Stomach (tissue), 8 donors: ENCODE measurements at regions not wholly inside any gene's neighbourhood (a gene's known extent, or its start where the extent isn't known, plus 50 kb on each side); places are given as distances from the start of the nearest gene placed in this dataset.

ENCODE experiments used
- DNase-seq, 2 donors: peaks; one replicate each; pipeline versions ENCODE4 v3.0.0 to v3.0.0-alpha.2; 2013 to 2019
- H3K27ac ChIP-seq, 5 donors: fragments of 200-600 bp in 4 of 5; sonication (generic) in 4 of 5; one replicate each; pipeline ENCODE4 v1.5.1; 2013 to 2019; ENCODE audit warnings: mild to moderate bottlenecking in 1 of 5, moderate library complexity in 1 of 5
- H3K27me3 ChIP-seq, 3 donors: fragments of 200-600 bp; sonication (generic); one replicate each; pipeline ENCODE4 v1.5.1; 2017 to 2019; ENCODE audit warnings: mixed run types in 1 of 3
- H3K36me3 ChIP-seq, 4 donors: fragments of 200-600 bp; sonication (generic); 1 replicate in 3 of 4; 2 replicates in 1 of 4; pipeline ENCODE4 v1.5.1; 2016 to 2019
- H3K4me1 ChIP-seq, 4 donors: fragments of 200-600 bp; sonication (generic); one replicate each; pipeline ENCODE4 v1.5.1; 2016 to 2019
- H3K4me3 ChIP-seq, 4 donors: fragments of 200-600 bp; sonication (generic) in 3 of 4; one replicate each; pipeline ENCODE4 v1.5.1; 2016 to 2019; ENCODE audit warnings: mild to moderate bottlenecking in 1 of 4
- H3K9me3 ChIP-seq, 4 donors: fragments of 200-600 bp; sonication (generic); one replicate each; pipeline ENCODE4 v1.5.1; 2016 to 2019
- EP300 ChIP-seq: sonication (generic); formaldehyde crosslinking; IDR thresholded peaks from one replicate; pipeline ENCODE4 v1.6.1; 2017; ENCODE audit warnings: antibody characterized with exemption
- POLR2A ChIP-seq, 4 donors: fragments of 450-650 bp; IDR thresholded peaks; one replicate each; pipeline ENCODE4 v1.6.1; 2016; ENCODE audit warnings: antibody characterized with exemption in 4 of 4, control low read depth in 2 of 4, mild to moderate bottlenecking in 1 of 4, moderate library complexity in 1 of 4
- POLR2AphosphoS5 ChIP-seq, 3 donors: sonication (generic); formaldehyde crosslinking; IDR thresholded peaks; one replicate each; pipeline ENCODE4 v1.6.1; 2016; ENCODE audit warnings: antibody characterized with exemption in 3 of 3
- WGBS, 5 donors: extraction: QIAGEN DNeasy Blood & Tissue Kit in 3 of 5; methylation state at CpG; one replicate each; pipeline versions ENCODE4 v1.1.5 to v1.1.7; 2013 to 2018; 5-methylcytosine and 5-hydroxymethylcytosine counted together
- intact Hi-C: fragments of 100-400 bp; cut with DNase I; formaldehyde crosslinking; loops from one replicate; pipeline ENCODE4 v1.15.1; 2023; ENCODE audit warnings: low total_unique reads
- TF ChIP-seq, protein P1 (sequence below), 7 experiments: fragments of 450-650 bp in 4 of 7; fragments of 200-600 bp in 3 of 7; sonication (generic) in 3 of 7; IDR thresholded peaks; one replicate each; pipeline ENCODE4 v1.5.1; 2016 to 2019; ENCODE audit warnings: antibody characterized with exemption in 7 of 7, control low read depth in 2 of 7, mild to moderate bottlenecking in 1 of 7
- donor health status: healthy with polysubstance abuse.
- donor health status: Bipolar disorder and iron deficiency.
- donor health status: healthy.

DNA sequence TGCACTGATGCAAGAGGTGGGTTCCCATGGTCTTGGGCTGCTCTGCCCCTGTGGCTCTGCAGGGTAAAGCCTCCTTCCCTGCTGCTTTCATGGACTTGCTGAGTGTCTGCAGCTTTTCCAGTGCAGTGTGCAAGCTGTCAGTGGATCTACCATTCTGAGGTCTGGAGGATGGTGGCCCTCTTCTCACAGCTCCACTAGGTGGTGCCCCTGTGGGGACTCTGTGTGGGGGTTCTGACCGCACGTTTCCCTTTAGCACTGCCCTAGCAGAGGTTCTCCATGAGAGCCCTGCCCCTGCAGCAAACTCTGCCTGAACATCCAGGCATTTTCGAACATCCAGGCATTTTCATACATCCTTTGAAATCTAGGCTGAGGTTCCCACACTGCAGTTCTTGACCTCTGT lies 329.8 kb upstream of the NAALADL2 start:
- 83 to 94% (median 91%) methylated on average over 3 of the region's 3 CpGs for WGBS, 5 donors
- H3K36me3 ChIP-seq = no peaks in the 10 kb centered on the region
- intact Hi-C loops = no loop called here
- no peaks in the 10 kb centered on the region for H3K9me3 ChIP-seq
- no peak for DNase-seq
- no peak overlapping the region for H3K27ac ChIP-seq
- H3K4me3 ChIP-seq = no peak overlapping the region
- H3K4me1 ChIP-seq = no peaks in the 10 kb centered on the region
- TF ChIP-seq EP300 = no peak
- no peak for TF ChIP-seq POLR2A (IDR thresholded peaks at IDR 0.05)
- TF ChIP-seq POLR2AphosphoS5 (IDR thresholded peaks at IDR 0.05) = no peak
- TF ChIP-seq, protein P1, sequence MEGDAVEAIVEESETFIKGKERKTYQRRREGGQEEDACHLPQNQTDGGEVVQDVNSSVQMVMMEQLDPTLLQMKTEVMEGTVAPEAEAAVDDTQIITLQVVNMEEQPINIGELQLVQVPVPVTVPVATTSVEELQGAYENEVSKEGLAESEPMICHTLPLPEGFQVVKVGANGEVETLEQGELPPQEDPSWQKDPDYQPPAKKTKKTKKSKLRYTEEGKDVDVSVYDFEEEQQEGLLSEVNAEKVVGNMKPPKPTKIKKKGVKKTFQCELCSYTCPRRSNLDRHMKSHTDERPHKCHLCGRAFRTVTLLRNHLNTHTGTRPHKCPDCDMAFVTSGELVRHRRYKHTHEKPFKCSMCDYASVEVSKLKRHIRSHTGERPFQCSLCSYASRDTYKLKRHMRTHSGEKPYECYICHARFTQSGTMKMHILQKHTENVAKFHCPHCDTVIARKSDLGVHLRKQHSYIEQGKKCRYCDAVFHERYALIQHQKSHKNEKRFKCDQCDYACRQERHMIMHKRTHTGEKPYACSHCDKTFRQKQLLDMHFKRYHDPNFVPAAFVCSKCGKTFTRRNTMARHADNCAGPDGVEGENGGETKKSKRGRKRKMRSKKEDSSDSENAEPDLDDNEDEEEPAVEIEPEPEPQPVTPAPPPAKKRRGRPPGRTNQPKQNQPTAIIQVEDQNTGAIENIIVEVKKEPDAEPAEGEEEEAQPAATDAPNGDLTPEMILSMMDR (IDR thresholded peaks at IDR 0.05) = no peak
- no peaks in the 10 kb centered on the region for H3K27me3 ChIP-seq

DNA sequence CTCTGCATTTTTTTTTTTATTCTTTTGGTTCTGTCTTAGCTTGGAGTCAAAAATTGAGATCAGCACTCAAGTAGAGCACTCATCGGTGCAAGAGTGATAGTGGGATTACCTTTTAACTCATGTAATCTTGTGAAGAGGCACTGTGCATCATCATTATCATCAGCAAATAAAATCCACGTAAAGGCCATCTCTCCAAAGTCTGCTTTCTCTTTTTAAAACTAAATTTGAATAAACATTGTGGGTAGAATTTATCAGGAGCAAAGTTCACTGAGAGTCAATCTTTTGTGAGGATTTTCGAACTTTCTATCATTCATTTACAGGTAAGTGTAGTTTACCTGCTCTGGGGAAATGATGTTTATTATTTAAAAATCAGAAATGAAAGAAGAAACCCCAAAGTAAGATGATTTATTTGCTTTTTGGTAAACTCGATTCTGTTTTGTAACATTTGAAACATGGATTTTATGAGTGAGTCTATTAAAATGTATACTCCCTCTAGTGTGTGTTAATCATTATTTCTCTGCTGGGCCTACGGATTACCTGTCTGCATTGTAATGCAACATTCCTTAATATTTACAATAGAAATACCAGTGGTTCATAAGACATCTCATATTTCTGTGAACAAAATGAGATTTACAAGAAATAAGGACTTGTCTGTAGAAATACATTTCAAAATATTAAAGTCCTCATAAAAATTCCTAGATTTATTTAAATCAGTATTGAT lies 327.7 kb upstream of the NAALADL2 start:
- no peaks in the 10 kb centered on the region for H3K27me3 ChIP-seq
- H3K9me3 ChIP-seq = no peaks in the 10 kb centered on the region
- intact Hi-C loops = no loop called here
- no peaks in the 10 kb centered on the region for H3K36me3 ChIP-seq
- H3K4me3 ChIP-seq = no peak overlapping the region
- WGBS, 5 donors = 62 to 71% (median 64%) methylated on average over 5 of the region's 5 CpGs
- TF ChIP-seq POLR2AphosphoS5 (IDR thresholded peaks at IDR 0.05) (no peak), POLR2A (IDR thresholded peaks at IDR 0.05) (no peak), EP300 (no peak)
- H3K27ac ChIP-seq = no peak overlapping the region
- peaks cover 0 to 4% (median 0%) of the 10 kb centered on the region in 4 donors for H3K4me1 ChIP-seq
- no peak for DNase-seq

DNA sequence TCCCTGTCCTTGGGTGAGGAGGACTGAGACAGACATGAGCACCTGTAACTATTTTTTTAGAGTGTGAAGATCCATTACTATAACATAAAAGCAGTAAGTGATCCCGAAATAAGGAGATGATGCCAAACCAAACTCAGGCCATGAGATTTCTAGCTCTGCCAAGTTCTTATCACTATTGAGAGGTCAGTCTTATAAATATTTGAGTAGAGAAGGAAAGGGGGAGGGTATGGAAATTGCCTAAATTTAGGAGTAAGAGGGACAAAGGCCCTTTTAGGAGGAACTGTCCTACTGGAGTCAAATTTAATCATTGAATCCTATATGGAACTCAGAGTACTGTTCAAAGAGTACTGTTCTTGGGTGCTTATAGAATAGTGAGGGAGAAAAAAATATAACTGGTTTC lies 326.9 kb upstream of the NAALADL2 start:
- Histone ChIP-seq H3K27me3 (no peaks in the 10 kb centered on the region), H3K4me3 (no peak overlapping the region), H3K27ac (no peak overlapping the region), H3K36me3 (no peaks in the 10 kb centered on the region), H3K9me3 (no peaks in the 10 kb centered on the region), H3K4me1 (peaks cover 0 to 4% (median 0%) of the 10 kb centered on the region in 4 donors)
- WGBS, 5 donors = 19 to 73% (median 53%) methylated on average over 1 of the region's 1 CpG
- DNase-seq = no peak
- TF ChIP-seq, protein P1 (IDR thresholded peaks at IDR 0.05) = no peak
- no peak for TF ChIP-seq POLR2A (IDR thresholded peaks at IDR 0.05)
- TF ChIP-seq POLR2AphosphoS5 (IDR thresholded peaks at IDR 0.05) = no peak
- no peak for TF ChIP-seq EP300
- intact Hi-C loops = no loop called here

DNA sequence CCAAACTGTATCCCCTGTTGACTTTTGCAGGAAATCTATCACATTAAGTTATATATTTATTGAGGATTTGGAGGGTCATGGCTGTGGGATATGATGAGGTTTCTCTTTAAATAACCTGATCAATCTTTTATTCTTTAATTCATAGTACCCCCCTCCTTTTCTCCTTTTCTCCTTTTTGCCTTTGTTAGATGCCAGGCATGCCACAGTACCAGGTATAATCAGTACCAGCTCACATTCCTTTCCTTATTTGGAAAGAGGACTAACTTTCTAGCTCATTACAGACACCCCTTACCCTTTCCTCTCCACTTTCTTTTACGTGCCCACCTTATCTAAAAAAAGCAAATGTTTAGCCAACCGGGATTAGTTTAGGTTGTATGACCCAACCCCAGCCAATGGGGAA lies 326.4 kb upstream of the NAALADL2 start:
- intact Hi-C loops = no loop called here
- 38 to 75% (median 52%) methylated on average over 2 of the region's 2 CpGs for WGBS, 5 donors
- H3K36me3 ChIP-seq = no peaks in the 10 kb centered on the region

More for the DNA sequence above, 326.4 kb upstream of the NAALADL2 start:
- no peak for DNase-seq
- no peaks in the 10 kb centered on the region for H3K27me3 ChIP-seq
- H3K27ac ChIP-seq = no peak overlapping the region
- H3K4me3 ChIP-seq = no peak overlapping the region
- TF ChIP-seq EP300 = no peak
- TF ChIP-seq, protein P1 (IDR thresholded peaks at IDR 0.05) = no peak
- TF ChIP-seq POLR2AphosphoS5 (IDR thresholded peaks at IDR 0.05) = no peak
- no peak for TF ChIP-seq POLR2A (IDR thresholded peaks at IDR 0.05)
- H3K4me1 ChIP-seq = peaks cover 0 to 4% (median 0%) of the 10 kb centered on the region in 4 donors
- H3K9me3 ChIP-seq = no peaks in the 10 kb centered on the region
